Liver (tissue), 8 donors: ENCODE measurements at regions not wholly inside any gene's neighbourhood (a gene's known extent, or its start where the extent isn't known, plus 50 kb on each side); places are given as distances from the start of the nearest gene placed in this dataset.

ENCODE experiments used
- DNase-seq: peaks from one replicate; pipeline ENCODE4 v3.0.0-alpha.2; 2017; ENCODE audit warnings: low spot score
- H3K27ac ChIP-seq, 2 donors: one replicate each; pipeline ENCODE4 v1.7.0; 2013; ENCODE audit warnings: inconsistent platforms in 2 of 2, low read length in 2 of 2, control low read depth in 1 of 2, low read depth in 1 of 2, mild to moderate bottlenecking in 1 of 2
- H3K27me3 ChIP-seq, 4 donors: one replicate each; pipeline versions ENCODE4 v1.6.1 to v1.7.0; 2013; ENCODE audit warnings: low read length in 3 of 4, inconsistent platforms in 1 of 4, mild to moderate bottlenecking in 1 of 4, moderate library complexity in 1 of 4; ENCODE audit not compliant: control insufficient read depth in 4 of 4, insufficient read depth in 4 of 4
- H3K36me3 ChIP-seq, 4 donors: one replicate each; pipeline versions ENCODE4 v1.6.1 to v1.7.0; 2013; ENCODE audit warnings: low read length in 3 of 4, mild to moderate bottlenecking in 3 of 4, low read depth in 1 of 4, moderate library complexity in 1 of 4; ENCODE audit not compliant: control insufficient read depth in 4 of 4, insufficient read depth in 3 of 4
- H3K4me1 ChIP-seq, 4 donors: one replicate each; pipeline versions ENCODE4 v1.6.1 to v1.7.0; 2013; ENCODE audit warnings: low read length in 3 of 4, mild to moderate bottlenecking in 3 of 4, moderate library complexity in 1 of 4; ENCODE audit not compliant: control insufficient read depth in 4 of 4, insufficient read depth in 4 of 4
- H3K4me3 ChIP-seq, 3 donors: one replicate each; pipeline versions ENCODE4 v1.6.1 to v1.7.0; 2013; ENCODE audit warnings: low read length in 3 of 3, control low read depth in 1 of 3, low read depth in 1 of 3, mild to moderate bottlenecking in 1 of 3
- H3K9ac ChIP-seq, 2 donors: one replicate each; pipeline ENCODE4 v1.7.0; 2013; ENCODE audit warnings: low read length in 2 of 2, mild to moderate bottlenecking in 2 of 2, moderate library complexity in 2 of 2, control low read depth in 1 of 2, low read depth in 1 of 2
- H3K9me3 ChIP-seq, 4 donors: one replicate each; pipeline versions ENCODE4 v1.6.1 to v1.7.0; 2013; ENCODE audit warnings: low read length in 3 of 4; ENCODE audit not compliant: control insufficient read depth in 4 of 4
- EGR1 ChIP-seq, 2 donors: IDR thresholded peaks; 2 replicates each; pipeline ENCODE4 v1.6.1; 2016 to 2018; ENCODE audit warnings: antibody characterized with exemption in 2 of 2, low read depth in 2 of 2
- FOXA1 ChIP-seq: IDR thresholded peaks from 2 replicates; pipeline ENCODE4 v1.6.1; 2016; ENCODE audit warnings: antibody characterized with exemption
- FOXA2 ChIP-seq: IDR thresholded peaks from 2 replicates; pipeline ENCODE4 v1.6.1; 2016; ENCODE audit warnings: antibody characterized with exemption
- GABPA ChIP-seq, 2 donors: IDR thresholded peaks in 1 of 2; conservative IDR thresholded peaks in 1 of 2; 2 replicates each; pipeline ENCODE4 v1.6.1; 2016; ENCODE audit warnings: antibody characterized with exemption in 2 of 2, mild to moderate bottlenecking in 1 of 2, moderate library complexity in 1 of 2
- HNF4A ChIP-seq, 2 donors: conservative IDR thresholded peaks; 2 replicates each; pipeline ENCODE4 v1.6.1; 2016; ENCODE audit warnings: antibody characterized with exemption in 2 of 2, mild to moderate bottlenecking in 2 of 2
- JUND ChIP-seq, 2 donors: IDR thresholded peaks; 2 replicates each; pipeline ENCODE4 v1.6.1; 2016; ENCODE audit warnings: antibody characterized with exemption in 2 of 2
- NR2F2 ChIP-seq: IDR thresholded peaks from 2 replicates; pipeline ENCODE4 v1.6.1; 2016; ENCODE audit warnings: antibody characterized with exemption
- RAD21 ChIP-seq, 2 donors: IDR thresholded peaks; 2 replicates each; pipeline ENCODE4 v1.6.1; 2016; ENCODE audit warnings: antibody characterized with exemption in 2 of 2, mild to moderate bottlenecking in 2 of 2
- RXRA ChIP-seq, 2 donors: IDR thresholded peaks; 2 replicates each; pipeline ENCODE4 v1.6.1; 2017 to 2018; ENCODE audit warnings: antibody characterized with exemption in 2 of 2, mild to moderate bottlenecking in 1 of 2
- SP1 ChIP-seq: IDR thresholded peaks from 2 replicates; pipeline ENCODE4 v1.6.1; 2018; ENCODE audit warnings: antibody characterized with exemption, mild to moderate bottlenecking
- TAF1 ChIP-seq: conservative IDR thresholded peaks from 2 replicates; pipeline ENCODE4 v1.6.1; 2016; ENCODE audit warnings: antibody characterized with exemption, mild to moderate bottlenecking
- YY1 ChIP-seq: IDR thresholded peaks from 2 replicates; pipeline ENCODE4 v1.6.1; 2016; ENCODE audit warnings: antibody characterized with exemption, mild to moderate bottlenecking
- WGBS: extraction: QIAGEN DNeasy Blood & Tissue Kit; methylation state at CpG from one replicate; pipeline ENCODE4 v1.1.7; 2013; 5-methylcytosine and 5-hydroxymethylcytosine counted together
- TF ChIP-seq, protein P1 (sequence below): IDR thresholded peaks from 2 replicates; pipeline ENCODE4 v1.6.1; 2016; ENCODE audit warnings: antibody characterized with exemption
- TF ChIP-seq, protein P2 (sequence below): IDR thresholded peaks from 2 replicates; pipeline ENCODE4 v1.6.1; 2016; ENCODE audit warnings: antibody characterized with exemption, mild to moderate bottlenecking
- TF ChIP-seq, protein P3 (sequence below): IDR thresholded peaks from 2 replicates; pipeline ENCODE4 v1.6.1; 2016; ENCODE audit warnings: antibody characterized with exemption
- TF ChIP-seq, protein P4 (sequence below): fragments of 150-350 bp; IDR thresholded peaks from 2 replicates; pipeline ENCODE4 v1.5.1; 2017; ENCODE audit warnings: improper control_type of control experiment, low read depth, low read length; ENCODE audit not compliant: missing input control
- donor health status: healthy.
- donor health status: healthy.
- donor health status: healthy.
- donor health status: healthy.
- donor health status: healthy.

DNA sequence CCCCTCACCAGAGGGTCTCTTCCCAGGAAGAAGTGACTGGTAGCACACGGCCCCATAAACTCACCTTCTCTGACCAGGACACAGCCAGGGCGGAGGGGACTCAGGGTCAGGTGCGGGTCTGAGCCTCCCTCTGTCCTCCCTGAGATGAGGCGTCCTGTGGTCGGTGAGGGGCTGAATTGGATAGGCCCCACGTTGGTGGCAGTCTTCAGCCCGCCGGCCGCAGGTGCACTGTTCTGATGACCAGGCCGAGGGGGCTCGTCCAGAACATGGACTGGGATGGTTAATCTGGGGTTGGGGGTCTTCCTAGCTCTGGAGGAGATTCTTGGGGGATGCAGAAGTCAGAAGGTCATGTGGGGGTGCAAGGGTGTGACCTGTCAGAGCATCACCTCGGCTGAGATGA, 102.2 kb upstream of the PPP1R26 start:
- 82% methylated on average over 12 of the region's 12 CpGs for WGBS
- peaks cover 0 to 1% (median 0%) of the 10 kb centered on the region in 4 donors for H3K9me3 ChIP-seq
- no peak overlapping the region for H3K27ac ChIP-seq
- no peaks in the 10 kb centered on the region for H3K4me1 ChIP-seq
- H3K9ac ChIP-seq = no peak overlapping the region
- TF ChIP-seq RXRA (IDR thresholded peaks at IDR 0.05) = no peak
- TF ChIP-seq TAF1 = no peak
- TF ChIP-seq, protein P1, sequence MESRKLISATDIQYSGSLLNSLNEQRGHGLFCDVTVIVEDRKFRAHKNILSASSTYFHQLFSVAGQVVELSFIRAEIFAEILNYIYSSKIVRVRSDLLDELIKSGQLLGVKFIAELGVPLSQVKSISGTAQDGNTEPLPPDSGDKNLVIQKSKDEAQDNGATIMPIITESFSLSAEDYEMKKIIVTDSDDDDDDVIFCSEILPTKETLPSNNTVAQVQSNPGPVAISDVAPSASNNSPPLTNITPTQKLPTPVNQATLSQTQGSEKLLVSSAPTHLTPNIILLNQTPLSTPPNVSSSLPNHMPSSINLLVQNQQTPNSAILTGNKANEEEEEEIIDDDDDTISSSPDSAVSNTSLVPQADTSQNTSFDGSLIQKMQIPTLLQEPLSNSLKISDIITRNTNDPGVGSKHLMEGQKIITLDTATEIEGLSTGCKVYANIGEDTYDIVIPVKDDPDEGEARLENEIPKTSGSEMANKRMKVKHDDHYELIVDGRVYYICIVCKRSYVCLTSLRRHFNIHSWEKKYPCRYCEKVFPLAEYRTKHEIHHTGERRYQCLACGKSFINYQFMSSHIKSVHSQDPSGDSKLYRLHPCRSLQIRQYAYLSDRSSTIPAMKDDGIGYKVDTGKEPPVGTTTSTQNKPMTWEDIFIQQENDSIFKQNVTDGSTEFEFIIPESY = no peak
- TF ChIP-seq SP1 = no peak
- TF ChIP-seq JUND (IDR thresholded peaks at IDR 0.05) = no peak
- TF ChIP-seq, protein P2, sequence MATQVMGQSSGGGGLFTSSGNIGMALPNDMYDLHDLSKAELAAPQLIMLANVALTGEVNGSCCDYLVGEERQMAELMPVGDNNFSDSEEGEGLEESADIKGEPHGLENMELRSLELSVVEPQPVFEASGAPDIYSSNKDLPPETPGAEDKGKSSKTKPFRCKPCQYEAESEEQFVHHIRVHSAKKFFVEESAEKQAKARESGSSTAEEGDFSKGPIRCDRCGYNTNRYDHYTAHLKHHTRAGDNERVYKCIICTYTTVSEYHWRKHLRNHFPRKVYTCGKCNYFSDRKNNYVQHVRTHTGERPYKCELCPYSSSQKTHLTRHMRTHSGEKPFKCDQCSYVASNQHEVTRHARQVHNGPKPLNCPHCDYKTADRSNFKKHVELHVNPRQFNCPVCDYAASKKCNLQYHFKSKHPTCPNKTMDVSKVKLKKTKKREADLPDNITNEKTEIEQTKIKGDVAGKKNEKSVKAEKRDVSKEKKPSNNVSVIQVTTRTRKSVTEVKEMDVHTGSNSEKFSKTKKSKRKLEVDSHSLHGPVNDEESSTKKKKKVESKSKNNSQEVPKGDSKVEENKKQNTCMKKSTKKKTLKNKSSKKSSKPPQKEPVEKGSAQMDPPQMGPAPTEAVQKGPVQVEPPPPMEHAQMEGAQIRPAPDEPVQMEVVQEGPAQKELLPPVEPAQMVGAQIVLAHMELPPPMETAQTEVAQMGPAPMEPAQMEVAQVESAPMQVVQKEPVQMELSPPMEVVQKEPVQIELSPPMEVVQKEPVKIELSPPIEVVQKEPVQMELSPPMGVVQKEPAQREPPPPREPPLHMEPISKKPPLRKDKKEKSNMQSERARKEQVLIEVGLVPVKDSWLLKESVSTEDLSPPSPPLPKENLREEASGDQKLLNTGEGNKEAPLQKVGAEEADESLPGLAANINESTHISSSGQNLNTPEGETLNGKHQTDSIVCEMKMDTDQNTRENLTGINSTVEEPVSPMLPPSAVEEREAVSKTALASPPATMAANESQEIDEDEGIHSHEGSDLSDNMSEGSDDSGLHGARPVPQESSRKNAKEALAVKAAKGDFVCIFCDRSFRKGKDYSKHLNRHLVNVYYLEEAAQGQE = no peak
- TF ChIP-seq GABPA (IDR thresholded peaks at IDR 0.05 in 1 of 2, conservative IDR thresholded peaks at IDR 0.05 in 1 of 2) = no peak
- TF ChIP-seq, protein P3, sequence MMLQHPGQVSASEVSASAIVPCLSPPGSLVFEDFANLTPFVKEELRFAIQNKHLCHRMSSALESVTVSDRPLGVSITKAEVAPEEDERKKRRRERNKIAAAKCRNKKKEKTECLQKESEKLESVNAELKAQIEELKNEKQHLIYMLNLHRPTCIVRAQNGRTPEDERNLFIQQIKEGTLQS = no peak
- H3K27me3 ChIP-seq = no peaks in the 10 kb centered on the region
- DNase-seq = no peak
- no peaks in the 10 kb centered on the region for H3K36me3 ChIP-seq
- H3K4me3 ChIP-seq = no peak overlapping the region

DNA sequence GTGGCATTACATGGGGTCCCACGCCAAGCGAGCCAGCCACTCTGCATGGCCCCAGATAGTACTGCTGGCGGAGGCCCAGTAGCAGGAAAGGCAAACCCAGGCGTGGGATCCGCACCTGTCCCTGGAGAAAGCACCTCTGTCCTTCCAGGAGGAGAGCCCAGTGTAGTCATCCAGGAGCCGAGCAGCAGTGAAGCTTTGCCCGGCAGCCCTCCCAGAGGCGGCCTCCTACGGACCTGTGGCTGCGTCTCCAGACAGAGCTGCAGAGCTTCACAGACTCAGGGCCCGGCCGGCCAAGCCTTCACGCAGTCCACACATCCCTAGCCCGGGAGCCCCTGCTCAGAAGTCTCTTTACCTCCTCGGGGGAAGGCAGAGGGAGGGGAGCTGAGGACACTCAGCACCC, 100.8 kb upstream of the PPP1R26 start:
- peaks cover 0 to 1% (median 0%) of the 10 kb centered on the region in 4 donors for H3K9me3 ChIP-seq
- no peaks in the 10 kb centered on the region for H3K36me3 ChIP-seq
- peaks cover 0 to under 1% (median 0%) of the 10 kb centered on the region in 4 donors for H3K27me3 ChIP-seq
- no peak overlapping the region for H3K4me3 ChIP-seq
- H3K27ac ChIP-seq = no peak overlapping the region
- 91% methylated on average over 15 of the region's 15 CpGs for whole genome bisulfite sequencing
- TF ChIP-seq FOXA1 (no peak), RAD21 (IDR thresholded peaks at IDR 0.05) (no peak), JUND (IDR thresholded peaks at IDR 0.05) (no peak), YY1 (no peak), RXRA (IDR thresholded peaks at IDR 0.05) (no peak), SP1 (no peak), NR2F2 (no peak), TAF1 (no peak), EGR1 (IDR thresholded peaks at IDR 0.05; ENCODE audit: low read depth in 2 of 2) (no peak), FOXA2 (no peak), HNF4A (conservative IDR thresholded peaks at IDR 0.05) (no peak)
- TF ChIP-seq, protein P2 = no peak
- TF ChIP-seq, protein P4, sequence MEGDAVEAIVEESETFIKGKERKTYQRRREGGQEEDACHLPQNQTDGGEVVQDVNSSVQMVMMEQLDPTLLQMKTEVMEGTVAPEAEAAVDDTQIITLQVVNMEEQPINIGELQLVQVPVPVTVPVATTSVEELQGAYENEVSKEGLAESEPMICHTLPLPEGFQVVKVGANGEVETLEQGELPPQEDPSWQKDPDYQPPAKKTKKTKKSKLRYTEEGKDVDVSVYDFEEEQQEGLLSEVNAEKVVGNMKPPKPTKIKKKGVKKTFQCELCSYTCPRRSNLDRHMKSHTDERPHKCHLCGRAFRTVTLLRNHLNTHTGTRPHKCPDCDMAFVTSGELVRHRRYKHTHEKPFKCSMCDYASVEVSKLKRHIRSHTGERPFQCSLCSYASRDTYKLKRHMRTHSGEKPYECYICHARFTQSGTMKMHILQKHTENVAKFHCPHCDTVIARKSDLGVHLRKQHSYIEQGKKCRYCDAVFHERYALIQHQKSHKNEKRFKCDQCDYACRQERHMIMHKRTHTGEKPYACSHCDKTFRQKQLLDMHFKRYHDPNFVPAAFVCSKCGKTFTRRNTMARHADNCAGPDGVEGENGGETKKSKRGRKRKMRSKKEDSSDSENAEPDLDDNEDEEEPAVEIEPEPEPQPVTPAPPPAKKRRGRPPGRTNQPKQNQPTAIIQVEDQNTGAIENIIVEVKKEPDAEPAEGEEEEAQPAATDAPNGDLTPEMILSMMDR = no peak
- TF ChIP-seq, protein P1 = no peak
- no peak overlapping the region for H3K9ac ChIP-seq
- H3K4me1 ChIP-seq = no peaks in the 10 kb centered on the region
- no peak for DNase-seq
